H9 (cell line): ENCODE measurements at regions not wholly inside any gene's neighbourhood (a gene's known extent, or its start where the extent isn't known, plus 50 kb on each side); places are given as distances from the start of the nearest gene placed in this dataset.

Source experiments
- DNase-seq: peaks from one replicate; pipeline ENCODE4 v3.0.0-alpha.2; 2017
- H2AFZ ChIP-seq: one replicate; pipeline ENCODE4 v1.6.1; 2013; ENCODE audit warnings: mild to moderate bottlenecking, low read length, control low read depth, moderate library complexity
- H2AK5ac ChIP-seq: 2 replicates; pipeline ENCODE4 v1.6.1; 2013; ENCODE audit warnings: low read length, control low read depth, mixed read lengths; ENCODE audit not compliant: insufficient read length
- H2BK120ac ChIP-seq: one replicate; pipeline ENCODE4 v1.6.1; 2013; ENCODE audit warnings: low read depth, mild to moderate bottlenecking, low read length, control low read depth, inconsistent platforms; ENCODE audit not compliant: poor library complexity, severe bottlenecking
- H2BK12ac ChIP-seq: 2 replicates; pipeline ENCODE4 v1.6.1; 2013; ENCODE audit warnings: low read length, control low read depth, mixed read lengths, low read depth; ENCODE audit not compliant: insufficient read length
- H2BK15ac ChIP-seq: 2 replicates; pipeline ENCODE4 v1.6.1; 2013; ENCODE audit warnings: low read depth, low read length, control low read depth
- H2BK20ac ChIP-seq: one replicate; pipeline ENCODE4 v1.6.1; 2013; ENCODE audit warnings: low read depth, mild to moderate bottlenecking, low read length, control low read depth, inconsistent platforms; ENCODE audit not compliant: poor library complexity, severe bottlenecking
- H2BK5ac ChIP-seq: 2 replicates; pipeline ENCODE4 v1.6.1; 2013; ENCODE audit warnings: low read length, control low read depth, mixed read lengths; ENCODE audit not compliant: insufficient read length
- H3K14ac ChIP-seq: 2 replicates; pipeline ENCODE4 v1.6.1; 2013; ENCODE audit warnings: low read length, control low read depth; ENCODE audit not compliant: insufficient read depth
- H3K18ac ChIP-seq: 2 replicates; pipeline ENCODE4 v1.6.1; 2013; ENCODE audit warnings: low read depth, mild to moderate bottlenecking, mixed read lengths, low read length, control low read depth; ENCODE audit not compliant: insufficient read length
- H3K23ac ChIP-seq: 2 replicates; pipeline ENCODE4 v1.6.1; 2013; ENCODE audit warnings: low read length, control low read depth, mixed read lengths, low read depth; ENCODE audit not compliant: insufficient read length
- H3K23me2 ChIP-seq: 2 replicates; pipeline ENCODE4 v1.6.1; 2013; ENCODE audit warnings: low read depth, mild to moderate bottlenecking, mixed read lengths, low read length, control low read depth; ENCODE audit not compliant: insufficient read length, poor library complexity, severe bottlenecking
- H3K27ac ChIP-seq: 2 replicates; pipeline ENCODE4 v1.5.1; 2013; ENCODE audit warnings: low read length, control low read depth, mixed read lengths, low read depth; ENCODE audit not compliant: insufficient read length
- H3K27me3 ChIP-seq: 2 replicates; pipeline ENCODE4 v1.6.1; 2013; ENCODE audit warnings: low read length, control low read depth, inconsistent platforms; ENCODE audit not compliant: insufficient read depth
- H3K4ac ChIP-seq: 2 replicates; pipeline ENCODE4 v1.6.1; 2013; ENCODE audit warnings: low read depth, mild to moderate bottlenecking, control low read depth, inconsistent platforms, low read length, moderate library complexity
- H3K4me1 ChIP-seq: 2 replicates; pipeline ENCODE4 v1.6.1; 2013; ENCODE audit warnings: low read length, control low read depth, inconsistent platforms; ENCODE audit not compliant: insufficient read depth
- H3K4me2 ChIP-seq: 2 replicates; pipeline ENCODE4 v1.6.1; 2013; ENCODE audit warnings: low read length, control low read depth, mixed read lengths; ENCODE audit not compliant: insufficient read length, insufficient read depth
- H3K56ac ChIP-seq: 2 replicates; pipeline ENCODE4 v1.6.1; 2013; ENCODE audit warnings: low read depth, mild to moderate bottlenecking, mixed read lengths, low read length, control low read depth; ENCODE audit not compliant: insufficient read length
- H3K79me1 ChIP-seq: 2 replicates; pipeline ENCODE4 v1.6.1; 2013; ENCODE audit warnings: low read depth, mild to moderate bottlenecking, moderate library complexity, low read length, control low read depth, inconsistent platforms; ENCODE audit not compliant: insufficient read depth, poor library complexity, severe bottlenecking
- H3K79me2 ChIP-seq: 2 replicates; pipeline ENCODE4 v1.6.1; 2013; ENCODE audit warnings: low read length, control low read depth, inconsistent platforms; ENCODE audit not compliant: insufficient read depth
- H3K9ac ChIP-seq: 2 replicates; pipeline ENCODE4 v1.6.1; 2013; ENCODE audit warnings: low read length, control low read depth, mixed read lengths; ENCODE audit not compliant: insufficient read length; ENCODE audit errors: extremely low read depth
- H3K9me3 ChIP-seq: one replicate; pipeline ENCODE4 v1.6.1; 2013; ENCODE audit warnings: low read depth, low read length, inconsistent platforms; ENCODE audit not compliant: control insufficient read depth
- H3T11ph ChIP-seq: one replicate; pipeline ENCODE4 v1.6.1; 2013; ENCODE audit warnings: mild to moderate bottlenecking, low read length, control low read depth, inconsistent platforms
- H4K20me1 ChIP-seq: one replicate; pipeline ENCODE4 v1.6.1; 2013; ENCODE audit not compliant: control insufficient read depth, insufficient read length, insufficient read depth
- H4K5ac ChIP-seq: 2 replicates; pipeline ENCODE4 v1.6.1; 2013; ENCODE audit warnings: low read depth, mild to moderate bottlenecking, mixed read lengths, low read length, control low read depth; ENCODE audit not compliant: insufficient read length
- H4K8ac ChIP-seq: replicated peaks from 2 replicates; pipeline ENCODE4 v1.6.1; 2013; ENCODE audit warnings: low read length, control low read depth, mixed read lengths, low read depth; ENCODE audit not compliant: insufficient read length
- H4K91ac ChIP-seq: 2 replicates; pipeline ENCODE4 v1.6.1; 2013; ENCODE audit warnings: low read depth, mild to moderate bottlenecking, moderate library complexity, mixed read lengths, low read length, control low read depth; ENCODE audit not compliant: insufficient read length
- H3K27ac Mint-ChIP-seq, 3 experiments: 2 replicates in 2 of 3; 3 replicates in 1 of 3; pipeline ENCODE4 v1.8.0; 2020 to 2021; ENCODE audit warnings: mixed read lengths in 3 of 3, mild to moderate bottlenecking in 1 of 3, moderate library complexity in 1 of 3
- H3K27me3 Mint-ChIP-seq: 2 replicates; pipeline ENCODE4 v1.8.0; 2021; ENCODE audit warnings: low read depth, mild to moderate bottlenecking, moderate library complexity, mixed read lengths
- H3K36me3 Mint-ChIP-seq, 3 experiments: 2 replicates in 2 of 3; 3 replicates in 1 of 3; pipeline ENCODE4 v1.8.0; 2020 to 2021; ENCODE audit warnings: low read depth in 3 of 3, mixed read lengths in 3 of 3; ENCODE audit not compliant: insufficient read depth in 1 of 3
- H3K4me1 Mint-ChIP-seq, 2 experiments: 2 replicates each; pipeline ENCODE4 v1.8.0; 2020; ENCODE audit warnings: mixed read lengths in 2 of 2
- H3K4me3 Mint-ChIP-seq, 2 experiments: 2 replicates in 1 of 2; 3 replicates in 1 of 2; pipeline ENCODE4 v1.8.0; 2020 to 2021; ENCODE audit warnings: mild to moderate bottlenecking in 2 of 2, mixed read lengths in 2 of 2, moderate library complexity in 1 of 2
- H3K9me3 Mint-ChIP-seq, 2 experiments: 2 replicates in 1 of 2; 3 replicates in 1 of 2; pipeline ENCODE4 v1.8.0; 2020; ENCODE audit warnings: mild to moderate bottlenecking in 2 of 2, mixed read lengths in 2 of 2, moderate library complexity in 1 of 2
- WGBS: extraction: QIAGEN DNeasy Blood & Tissue Kit; methylation state at CpG from one replicate; pipeline ENCODE4 v1.1.7; 2013; ENCODE audit warnings: missing lambda C conversion rate, low lambda C conversion rate, mixed read lengths; ENCODE audit not compliant: insufficient read length; ENCODE audit errors: extremely low coverage; 5-methylcytosine and 5-hydroxymethylcytosine counted together
- TF ChIP-seq, protein P1 (sequence below): fragments of 200-600 bp; sonication (generic); conservative IDR thresholded peaks from 3 replicates; pipeline ENCODE4 v1.8.0; 2021; ENCODE audit warnings: antibody characterized with exemption, mild to moderate bottlenecking

DNA sequence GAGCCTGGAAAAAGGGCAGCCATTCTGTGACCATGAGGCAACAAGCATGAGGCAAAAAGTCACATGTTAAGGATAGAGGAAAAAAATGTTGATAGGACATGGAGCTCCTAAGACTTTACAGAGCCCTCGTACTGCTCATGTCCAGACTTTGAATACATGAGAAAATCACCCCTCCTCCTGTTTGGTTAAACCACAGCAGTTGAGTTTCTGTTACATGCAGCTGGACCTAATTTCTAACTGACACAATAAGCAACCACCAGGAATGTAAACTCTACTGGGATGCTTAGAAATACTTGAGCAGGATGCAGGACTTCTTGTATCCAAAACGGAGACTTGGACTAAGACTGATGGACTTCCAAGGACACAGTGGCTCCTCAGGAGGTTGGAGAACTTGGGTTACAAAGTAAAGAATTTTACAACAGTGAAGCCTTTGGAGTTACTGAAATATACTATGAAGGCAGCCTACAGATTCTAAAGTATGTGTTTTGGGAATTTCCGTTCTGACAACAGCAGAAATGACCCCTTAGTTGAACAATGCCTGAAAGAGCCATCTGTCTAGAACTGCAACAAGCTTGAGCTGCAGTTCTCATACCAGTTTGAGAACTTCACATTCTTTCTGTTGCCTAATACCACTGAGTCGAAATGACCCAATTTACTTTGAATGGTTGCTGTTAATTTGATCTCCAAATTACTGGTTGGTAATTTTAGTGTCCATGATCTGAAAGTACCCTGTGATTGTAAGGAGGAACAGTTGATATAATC is 268.9 kb downstream of the PIK3R1 start:
- Histone ChIP-seq H3K56ac (no peak overlapping the region), H3K23ac (no peak overlapping the region), H2BK15ac (no peak overlapping the region), H2AK5ac (no peak overlapping the region), H4K8ac (no peak overlapping the region), H3T11ph (no peak overlapping the region), H3K79me2 (no peaks in the 10 kb centered on the region), H3K14ac (no peak overlapping the region), H3K9me3 (no peaks in the 10 kb centered on the region), H3K9ac (no peak overlapping the region), H4K5ac (no peak overlapping the region), H2BK20ac (no peak overlapping the region), H2BK5ac (no peak overlapping the region), H3K18ac (no peak overlapping the region), H4K20me1 (no peaks in the 10 kb centered on the region), H2BK12ac (no peak overlapping the region), H4K91ac (no peak overlapping the region), H3K27me3 (no peaks in the 10 kb centered on the region), H3K4me1 (no peaks in the 10 kb centered on the region), H3K4ac (no peak overlapping the region), H2AFZ (no peak overlapping the region), H3K4me2 (no peak overlapping the region), H2BK120ac (no peak overlapping the region), H3K79me1 (no peaks in the 10 kb centered on the region), H3K23me2 (no peaks in the 10 kb centered on the region), H3K27ac (no peak overlapping the region)
- no peak for DNase-seq
- TF ChIP-seq, protein P1, sequence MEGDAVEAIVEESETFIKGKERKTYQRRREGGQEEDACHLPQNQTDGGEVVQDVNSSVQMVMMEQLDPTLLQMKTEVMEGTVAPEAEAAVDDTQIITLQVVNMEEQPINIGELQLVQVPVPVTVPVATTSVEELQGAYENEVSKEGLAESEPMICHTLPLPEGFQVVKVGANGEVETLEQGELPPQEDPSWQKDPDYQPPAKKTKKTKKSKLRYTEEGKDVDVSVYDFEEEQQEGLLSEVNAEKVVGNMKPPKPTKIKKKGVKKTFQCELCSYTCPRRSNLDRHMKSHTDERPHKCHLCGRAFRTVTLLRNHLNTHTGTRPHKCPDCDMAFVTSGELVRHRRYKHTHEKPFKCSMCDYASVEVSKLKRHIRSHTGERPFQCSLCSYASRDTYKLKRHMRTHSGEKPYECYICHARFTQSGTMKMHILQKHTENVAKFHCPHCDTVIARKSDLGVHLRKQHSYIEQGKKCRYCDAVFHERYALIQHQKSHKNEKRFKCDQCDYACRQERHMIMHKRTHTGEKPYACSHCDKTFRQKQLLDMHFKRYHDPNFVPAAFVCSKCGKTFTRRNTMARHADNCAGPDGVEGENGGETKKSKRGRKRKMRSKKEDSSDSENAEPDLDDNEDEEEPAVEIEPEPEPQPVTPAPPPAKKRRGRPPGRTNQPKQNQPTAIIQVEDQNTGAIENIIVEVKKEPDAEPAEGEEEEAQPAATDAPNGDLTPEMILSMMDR, result no peak
- Mint-ChIP-seq H3K27ac (no peak overlapping the region), H3K9me3 (peaks cover 13 to 18% of the 10 kb centered on the region in 2 experiments; a peak in 4 of 5 replicates), H3K36me3 (peaks cover 7 to 20% (median 7%) of the 10 kb centered on the region in 3 experiments), H3K4me3 (no peak overlapping the region), H3K4me1 (no peaks in the 10 kb centered on the region), H3K27me3 (no peaks in the 10 kb centered on the region)
- WGBS, result no CpG with 5 or more reads among the region's 4 CpGs
